Mesothelial cell of epicardium (in vitro differentiated cells): ENCODE measurements at regions not wholly inside any gene's neighbourhood (a gene's known extent, or its start where the extent isn't known, plus 50 kb on each side); places are given as distances from the start of the nearest gene placed in this dataset.

Experiments used
- DNase-seq, 2 experiments: peaks; one replicate each; pipeline ENCODE4 v3.0.0; 2021; ENCODE audit warnings: low spot score in 2 of 2; ENCODE audit not compliant: unreplicated experiment in 2 of 2
- H3K27ac Mint-ChIP-seq: 2 replicates; pipeline ENCODE4 v1.8.0; 2021; ENCODE audit warnings: mixed read lengths
- H3K27me3 Mint-ChIP-seq: 2 replicates; pipeline ENCODE4 v1.8.0; 2021; ENCODE audit warnings: low read depth, mixed read lengths
- H3K36me3 Mint-ChIP-seq: 2 replicates; pipeline ENCODE4 v1.8.0; 2021; ENCODE audit warnings: mixed read lengths
- H3K4me1 Mint-ChIP-seq: 2 replicates; pipeline ENCODE4 v1.8.0; 2021; ENCODE audit warnings: mixed read lengths
- H3K4me3 Mint-ChIP-seq: 2 replicates; pipeline ENCODE4 v1.8.0; 2021; ENCODE audit warnings: mild to moderate bottlenecking, moderate library complexity, mixed read lengths
- H3K9me3 Mint-ChIP-seq: 2 replicates; pipeline ENCODE4 v1.8.0; 2021; ENCODE audit warnings: mixed read lengths
- CTCF ChIP-seq: fragments of 200-600 bp; sonication (generic); IDR thresholded peaks from one replicate; pipeline ENCODE4 v1.5.0; 2021; ENCODE audit warnings: antibody characterized with exemption; ENCODE audit not compliant: unreplicated experiment

GRCh38 chr11:122279194-122279593 lies 163.2 kb upstream of the BLID start:
- Mint-ChIP-seq H3K4me1 (peaks cover 15% of the 10 kb centered on the region), H3K36me3 (no peaks in the 10 kb centered on the region), H3K4me3 (no peak overlapping the region), H3K27me3 (no peaks in the 10 kb centered on the region), H3K27ac (no peak overlapping the region), H3K9me3 (no peaks in the 10 kb centered on the region)
- no peak for DNase-seq
- no peak for TF ChIP-seq CTCF

- no peak overlapping the region for H3K4me3 Mint-ChIP-seq
- TF ChIP-seq CTCF = no peak
- H3K9me3 Mint-ChIP-seq = no peaks in the 10 kb centered on the region
- H3K36me3 Mint-ChIP-seq = no peaks in the 10 kb centered on the region
- DNase-seq = no peak
- H3K4me1 Mint-ChIP-seq = peaks cover 18% of the 10 kb centered on the region
- no peak overlapping the region for H3K27ac Mint-ChIP-seq
- H3K27me3 Mint-ChIP-seq = no peaks in the 10 kb centered on the region
These were observed 161.5 kb upstream of the BLID start for GRCh38 chr11:122277493-122277892.

- Mint-ChIP-seq H3K4me3 (no peak overlapping the region), H3K27ac (no peak overlapping the region), H3K27me3 (no peaks in the 10 kb centered on the region), H3K9me3 (no peaks in the 10 kb centered on the region), H3K36me3 (no peaks in the 10 kb centered on the region), H3K4me1 (peaks cover 19% of the 10 kb centered on the region)
- no peak for DNase-seq
- no peak for TF ChIP-seq CTCF
These were observed 160.2 kb upstream of the BLID start for GRCh38 chr11:122276221-122276620.

GRCh38 chr11:122275508-122275907 lies 159.5 kb upstream of the BLID start:
- TF ChIP-seq CTCF = no peak
- H3K27ac Mint-ChIP-seq = no peak overlapping the region
- no peaks in the 10 kb centered on the region for H3K27me3 Mint-ChIP-seq
- H3K36me3 Mint-ChIP-seq = no peaks in the 10 kb centered on the region
- DNase-seq = no peak
- H3K4me3 Mint-ChIP-seq = no peak overlapping the region
- H3K9me3 Mint-ChIP-seq = no peaks in the 10 kb centered on the region
- H3K4me1 Mint-ChIP-seq = peaks cover 27% of the 10 kb centered on the region

GRCh38 chr11:122273476-122274191 lies 157.6 kb upstream of the BLID start:
- no peak overlapping the region for H3K4me3 Mint-ChIP-seq
- H3K36me3 Mint-ChIP-seq = no peaks in the 10 kb centered on the region
- no peaks in the 10 kb centered on the region for H3K27me3 Mint-ChIP-seq
- peaks cover 37% of the 10 kb centered on the region for H3K4me1 Mint-ChIP-seq
- no peak for DNase-seq
- no peak overlapping the region for H3K27ac Mint-ChIP-seq
- TF ChIP-seq CTCF = no peak
- H3K9me3 Mint-ChIP-seq = no peaks in the 10 kb centered on the region
